ENCODE measurements at regions not wholly inside any gene's neighbourhood (a gene's known extent, or its start where the extent isn't known, plus 50 kb on each side); places are given as distances from the start of the nearest gene placed in this dataset.

DNA sequence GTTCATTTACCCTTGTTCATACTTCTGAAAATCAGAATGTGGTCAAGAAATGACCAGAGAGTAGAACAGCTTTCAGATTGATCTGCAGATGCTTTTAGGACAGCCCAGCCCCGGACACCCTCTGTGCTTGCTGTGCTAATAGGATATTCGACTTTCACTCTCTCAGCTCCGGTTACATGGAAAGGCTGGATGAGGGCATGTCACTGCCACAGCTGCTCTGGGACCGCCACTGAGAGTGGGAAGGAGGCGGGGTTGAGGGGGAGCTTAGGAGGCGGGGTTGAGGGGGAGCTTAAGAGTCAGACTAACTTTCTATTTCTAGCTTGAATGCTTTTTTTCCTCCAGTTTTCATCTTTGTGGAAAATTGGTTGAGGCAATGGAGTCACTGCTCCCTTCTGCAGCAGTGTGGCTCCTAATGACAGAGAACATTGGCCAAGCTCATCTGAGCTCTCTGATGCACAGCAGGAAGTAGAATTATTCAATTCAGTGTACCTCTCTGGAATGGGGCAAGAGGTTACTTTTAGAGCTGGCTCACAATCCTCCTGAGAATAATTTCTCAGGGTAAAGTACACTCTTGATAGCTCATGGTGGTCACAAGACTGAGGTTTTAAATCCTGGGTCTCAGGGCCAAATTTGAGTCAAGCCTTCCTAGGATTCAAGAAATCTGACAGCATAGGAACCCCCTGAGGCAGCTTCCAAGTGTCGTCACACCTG, 74.6 kb upstream of the NPAS1 start:
- no peak for DNase-seq (ENCODE audit: low read depth in 2 of 2)

DNA sequence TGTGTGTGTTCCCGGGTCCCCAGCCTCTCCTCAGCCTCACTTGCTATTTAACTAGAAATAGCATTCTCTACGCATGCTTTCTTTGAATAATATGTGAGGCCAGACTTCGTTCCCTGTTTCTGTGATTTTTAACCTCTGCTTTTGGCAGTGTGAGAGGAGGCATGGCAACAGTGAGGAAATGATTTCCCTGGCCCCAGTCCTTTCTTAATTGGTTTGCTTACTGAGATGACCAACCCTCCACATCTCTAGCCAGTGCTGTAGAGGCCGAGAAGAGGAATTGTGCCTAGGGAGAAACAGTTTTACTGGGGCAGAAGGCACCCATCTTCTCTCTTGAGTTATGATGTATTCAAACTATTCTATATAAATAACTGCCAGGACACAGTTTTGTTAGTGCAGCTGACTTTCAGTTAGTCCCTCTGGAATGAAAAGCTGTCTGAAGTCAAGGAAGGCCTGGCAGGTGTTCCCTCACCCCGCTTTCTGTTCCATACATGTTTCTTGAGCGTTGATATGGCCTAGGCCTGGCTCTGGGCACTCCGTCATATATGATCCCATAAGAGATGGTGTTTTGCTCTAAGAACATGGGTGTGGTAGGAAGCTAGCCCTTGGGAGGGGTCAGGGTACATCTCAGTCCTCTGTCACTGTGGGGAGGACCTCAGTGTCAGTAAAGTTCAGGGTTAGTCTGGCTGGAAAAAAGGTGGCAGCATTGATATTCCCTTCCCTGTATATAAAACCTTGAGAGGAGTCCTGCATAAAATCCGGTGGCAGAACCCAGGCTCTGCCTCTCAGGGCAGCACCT, 73.7 kb upstream of the NPAS1 start:
- no peak for DNase-seq (ENCODE audit: low read depth in 2 of 2)

DNA sequence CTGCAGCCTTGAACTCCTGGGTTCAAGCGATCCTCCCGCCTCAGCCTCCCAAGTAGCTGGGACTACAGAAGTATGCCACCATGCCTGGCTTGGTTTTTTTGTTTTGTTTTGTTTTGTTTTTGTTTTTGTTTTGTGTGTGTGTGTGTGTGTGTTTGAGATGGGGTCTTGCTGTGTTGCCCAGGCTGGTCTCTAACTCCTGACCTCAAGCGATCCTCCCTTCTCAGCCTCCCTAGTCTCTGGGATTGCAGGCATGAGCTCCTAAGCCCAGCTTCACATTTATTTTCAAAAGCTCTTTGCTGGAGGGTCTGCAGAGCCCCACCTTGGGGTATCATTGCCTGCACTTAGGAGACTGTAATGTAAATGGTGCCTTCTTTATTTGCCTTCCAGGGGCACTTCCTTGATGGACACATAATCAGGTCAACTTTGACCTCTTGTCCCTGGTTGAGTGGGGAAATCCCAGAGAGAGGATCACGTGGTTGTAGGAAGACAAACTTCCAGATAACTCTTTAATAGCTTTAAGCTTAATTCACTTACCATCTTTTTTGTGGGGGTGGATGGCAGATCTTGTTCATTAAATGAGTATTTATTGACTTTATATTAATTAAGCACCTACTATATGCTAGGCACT, 72.9 kb upstream of the NPAS1 start:
- DNase-seq (ENCODE audit: low read depth in 2 of 2), result no peak

DNA sequence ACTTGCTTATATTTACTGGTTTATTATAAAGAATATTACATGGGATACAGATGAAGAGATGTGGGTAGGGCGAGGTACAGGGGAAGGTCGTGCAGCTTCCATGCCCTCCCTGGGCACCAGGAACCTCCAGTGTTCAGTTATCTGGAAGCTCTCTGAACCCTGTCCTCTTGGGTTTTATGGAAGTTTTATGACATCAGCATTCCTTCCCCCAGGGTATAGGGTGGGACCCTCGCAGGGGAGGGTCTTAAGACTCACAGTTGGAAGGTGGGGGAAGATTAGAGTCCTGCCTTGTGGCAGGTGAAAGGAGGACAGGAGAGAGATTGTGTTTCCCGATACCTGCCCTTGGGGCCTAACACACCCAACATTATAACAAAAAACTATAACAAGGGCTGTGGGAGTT, 71.8 kb upstream of the NPAS1 start:
- no peak for DNase-seq (ENCODE audit: low read depth in 2 of 2)

DNA sequence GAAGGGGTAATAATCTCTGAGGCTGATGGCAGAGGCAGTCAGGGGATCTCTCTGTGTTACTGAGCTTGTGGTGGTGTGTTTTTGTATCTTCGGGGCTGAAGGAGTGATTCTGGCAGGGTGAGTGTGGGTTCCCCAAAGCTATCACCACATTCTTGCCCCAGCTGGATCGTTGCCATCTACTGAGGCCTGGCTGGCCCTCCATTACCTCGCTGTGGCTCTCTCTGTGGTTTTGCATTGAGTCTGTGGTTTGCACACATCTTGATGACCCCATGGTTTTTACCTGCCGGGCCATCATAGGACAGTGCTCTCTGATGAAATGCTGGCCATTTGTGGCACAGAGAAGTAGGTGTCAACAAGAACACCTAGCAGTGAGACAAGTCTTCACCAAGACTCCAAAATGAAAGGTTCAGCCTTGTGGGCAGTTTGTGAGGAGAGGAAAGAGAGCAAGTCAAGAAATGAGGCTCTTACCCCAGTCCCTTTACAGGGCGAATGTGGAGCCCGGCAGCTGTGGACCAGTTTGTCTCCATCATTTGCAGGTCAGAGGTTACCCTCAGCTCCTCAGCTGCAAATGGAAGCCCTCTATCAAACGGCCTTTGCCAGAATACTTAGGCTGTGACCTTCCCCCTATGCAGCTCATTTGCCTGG, 69.0 kb upstream of the NPAS1 start:
- no peak for DNase-seq (ENCODE audit: low read depth in 2 of 2)

DNA sequence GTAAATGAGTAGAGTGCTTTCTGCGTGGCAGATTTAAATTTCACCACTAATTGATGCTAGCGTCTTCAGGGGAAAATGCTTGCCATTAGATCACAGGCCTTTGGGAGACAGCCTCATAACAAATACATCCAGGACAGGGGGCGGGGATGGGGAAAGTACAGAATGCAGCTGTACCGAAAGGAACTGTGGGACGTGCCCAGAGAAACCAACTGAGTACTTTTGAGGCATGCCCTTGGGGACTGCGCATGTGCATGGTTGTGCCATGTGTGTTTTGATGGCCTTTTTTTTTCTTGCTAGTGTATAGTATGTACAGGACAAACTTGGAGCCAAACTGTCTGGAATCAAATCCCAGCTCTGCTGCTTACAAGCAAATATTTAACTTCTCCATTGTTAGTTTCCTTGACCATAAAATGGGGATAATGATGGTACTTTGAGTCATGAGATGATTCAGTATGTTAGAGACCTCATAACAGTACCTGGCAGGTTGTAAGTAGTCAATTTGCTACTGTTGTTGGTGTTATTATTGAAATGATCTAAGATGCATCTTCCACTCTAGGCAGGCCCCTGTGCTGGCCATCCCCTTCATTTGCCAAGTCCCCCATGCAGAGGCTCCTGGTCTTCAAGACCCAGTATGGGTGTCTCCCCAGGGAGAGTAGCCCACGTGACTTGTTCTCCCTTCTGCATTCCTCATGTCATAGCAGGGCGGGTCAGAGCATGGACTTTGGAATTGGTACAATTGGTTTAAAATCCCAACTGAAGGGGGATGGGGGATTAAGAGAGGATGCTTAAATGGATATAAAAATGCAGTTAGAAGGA, 68.3 kb upstream of the NPAS1 start:
- DNase-seq (ENCODE audit: low read depth in 2 of 2), result no peak

DNA sequence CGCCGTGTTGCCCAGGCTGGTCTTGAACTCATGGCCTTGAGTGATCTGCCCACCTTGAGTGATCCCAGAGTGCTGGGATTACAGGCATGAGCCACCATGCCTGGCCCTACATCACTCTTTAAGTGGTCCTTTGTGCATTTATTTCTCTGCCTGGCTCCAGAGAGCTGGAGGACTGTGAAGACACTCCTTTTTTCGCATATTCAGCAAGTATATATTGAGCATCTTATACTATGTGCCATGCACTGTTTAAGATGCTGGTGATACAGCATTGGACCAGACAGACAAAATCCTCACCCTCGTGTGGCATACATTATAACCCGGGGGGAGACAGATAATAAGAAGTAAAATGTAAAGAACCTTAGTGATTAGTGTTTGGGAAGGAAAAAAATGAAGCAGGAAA, 66.8 kb upstream of the NPAS1 start:
- DNase-seq (ENCODE audit: low read depth in 2 of 2), result no peak

DNA sequence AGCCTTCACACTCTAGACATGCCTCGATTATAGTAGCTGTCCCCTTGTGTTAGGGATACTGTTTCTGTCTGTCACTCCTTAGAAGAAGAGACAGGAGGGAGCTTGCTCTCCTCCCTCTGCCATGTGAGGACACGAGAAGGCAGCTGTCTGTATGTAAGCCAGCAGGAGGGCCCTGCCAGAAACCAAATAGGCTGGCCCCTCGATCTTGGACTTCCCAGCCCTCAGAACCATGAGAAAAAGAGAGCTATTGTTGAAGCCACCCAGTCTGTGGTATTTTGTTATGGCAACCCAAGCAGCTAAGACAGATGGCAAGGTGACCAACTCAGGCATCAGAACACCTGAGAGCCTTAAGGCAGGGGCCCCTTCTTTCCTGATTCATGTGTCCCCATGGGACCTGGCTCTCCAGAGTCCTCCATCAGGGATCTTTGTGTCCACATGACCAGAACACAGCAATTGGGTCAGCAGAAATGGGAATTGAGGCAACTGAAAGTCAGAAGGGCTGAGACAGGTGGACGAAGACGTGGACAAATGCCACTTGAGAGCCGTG, 65.6 kb upstream of the NPAS1 start:
- no peak for DNase-seq (ENCODE audit: low read depth in 2 of 2)

DNA sequence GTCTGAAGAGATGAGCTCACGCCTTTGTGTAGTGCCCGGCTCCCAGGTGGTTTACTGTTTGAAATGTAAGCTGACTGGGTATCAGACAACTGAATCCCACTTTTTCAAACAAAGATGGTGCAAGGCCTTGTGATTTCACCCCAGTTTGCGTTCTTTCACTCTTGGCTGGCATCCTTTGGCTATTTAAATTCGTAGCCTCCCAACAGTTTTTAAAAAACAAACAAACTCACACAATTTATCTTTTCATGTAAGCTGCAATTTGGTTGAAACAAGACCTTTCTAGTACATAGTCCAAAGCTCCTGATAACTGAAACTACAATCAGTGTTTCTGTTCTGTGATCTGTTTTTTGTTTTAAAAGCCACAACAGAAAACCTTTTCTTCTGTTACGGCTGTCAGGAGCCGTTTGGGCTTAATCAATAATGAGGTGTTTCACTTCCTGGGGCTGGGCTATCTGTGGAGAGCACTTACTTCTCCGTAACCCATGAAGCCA, 65.1 kb upstream of the NPAS1 start:
- DNase-seq (ENCODE audit: low read depth in 2 of 2), result no peak

DNA sequence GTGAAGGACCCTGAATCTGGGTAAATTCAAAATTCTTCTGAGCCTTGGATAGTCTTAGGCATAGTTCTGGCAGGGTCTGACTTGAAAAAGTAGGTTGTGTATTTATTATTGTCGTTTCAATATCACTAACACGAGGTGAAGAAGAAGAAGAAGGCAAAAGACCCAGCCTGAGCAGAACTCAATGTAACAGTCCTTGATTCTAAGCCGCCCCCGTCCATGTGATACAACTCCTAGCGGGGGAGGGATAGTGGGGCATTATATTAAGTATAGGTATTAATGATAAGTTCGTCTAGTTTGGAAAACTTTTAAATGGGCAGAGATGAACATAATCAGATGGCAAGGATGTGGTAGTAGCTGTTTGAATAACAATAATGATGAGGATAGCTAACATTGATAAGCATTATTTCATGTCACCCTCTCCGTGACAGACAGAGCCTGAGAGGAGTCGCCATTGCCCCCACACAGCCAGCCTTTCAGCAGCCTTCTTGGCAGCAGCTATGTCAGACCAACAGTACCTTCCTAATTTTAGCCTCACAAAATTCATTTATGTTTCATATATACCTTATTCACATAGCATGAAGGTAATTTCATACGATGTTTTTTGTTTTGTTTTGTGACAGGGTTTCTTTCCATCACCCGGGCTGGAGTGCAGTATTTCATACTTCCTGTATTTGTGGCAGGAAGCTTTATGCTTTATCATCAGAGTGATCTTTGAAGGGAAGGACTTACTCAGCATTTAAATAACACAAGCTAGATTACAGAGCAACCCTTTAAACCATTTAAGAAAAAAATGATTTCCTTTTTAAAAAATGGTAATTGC, 64.4 kb upstream of the NPAS1 start:
- DNase-seq (ENCODE audit: low read depth in 2 of 2), result no peak

DNA sequence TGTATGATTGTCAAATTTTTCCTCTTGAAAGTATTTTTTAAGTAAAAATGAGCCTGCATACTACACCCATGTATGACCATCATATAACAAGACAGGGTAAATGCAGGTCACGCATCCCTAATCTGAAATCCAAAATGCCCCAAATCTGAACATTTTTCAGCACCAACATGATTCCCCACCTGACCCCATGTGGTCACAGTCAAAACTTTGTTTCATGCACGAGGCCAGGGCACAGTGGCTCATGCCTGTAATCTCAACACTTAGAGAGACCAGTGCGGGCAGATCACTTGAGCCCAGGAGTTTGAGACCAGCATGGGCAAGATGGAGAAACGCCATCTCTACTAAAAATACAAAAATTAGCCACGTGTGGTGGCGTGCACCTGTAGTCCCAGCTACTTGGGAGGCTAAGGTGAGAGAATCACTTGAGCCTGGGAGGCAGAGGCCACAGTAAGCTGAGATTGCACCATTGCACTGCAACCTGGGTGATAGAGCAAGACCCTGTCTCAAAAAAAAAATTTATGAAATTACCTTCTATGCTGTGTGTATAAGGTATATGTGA, 63.7 kb upstream of the NPAS1 start:
- DNase-seq (ENCODE audit: low read depth in 2 of 2), result no peak

DNA sequence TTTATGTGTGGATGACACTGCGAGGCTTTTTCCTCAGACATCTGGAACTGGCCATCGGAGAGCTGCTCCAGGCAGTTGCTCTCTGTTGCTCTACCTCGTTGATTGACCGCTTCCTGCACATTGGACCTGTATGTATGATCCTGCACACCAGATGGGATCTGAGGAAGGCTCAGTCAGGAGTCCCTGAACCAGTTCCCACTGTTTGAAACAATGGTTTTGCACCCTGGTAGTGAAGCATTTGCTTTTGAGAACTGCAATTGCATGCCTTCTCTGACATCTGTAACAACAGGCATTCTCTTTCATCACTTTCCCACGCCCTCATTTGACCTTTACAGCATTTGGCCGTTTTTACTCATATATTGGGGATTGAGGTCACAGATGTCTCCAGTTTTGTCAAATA, 61.1 kb upstream of the NPAS1 start:
- DNase-seq (ENCODE audit: low read depth in 2 of 2), result no peak

DNA sequence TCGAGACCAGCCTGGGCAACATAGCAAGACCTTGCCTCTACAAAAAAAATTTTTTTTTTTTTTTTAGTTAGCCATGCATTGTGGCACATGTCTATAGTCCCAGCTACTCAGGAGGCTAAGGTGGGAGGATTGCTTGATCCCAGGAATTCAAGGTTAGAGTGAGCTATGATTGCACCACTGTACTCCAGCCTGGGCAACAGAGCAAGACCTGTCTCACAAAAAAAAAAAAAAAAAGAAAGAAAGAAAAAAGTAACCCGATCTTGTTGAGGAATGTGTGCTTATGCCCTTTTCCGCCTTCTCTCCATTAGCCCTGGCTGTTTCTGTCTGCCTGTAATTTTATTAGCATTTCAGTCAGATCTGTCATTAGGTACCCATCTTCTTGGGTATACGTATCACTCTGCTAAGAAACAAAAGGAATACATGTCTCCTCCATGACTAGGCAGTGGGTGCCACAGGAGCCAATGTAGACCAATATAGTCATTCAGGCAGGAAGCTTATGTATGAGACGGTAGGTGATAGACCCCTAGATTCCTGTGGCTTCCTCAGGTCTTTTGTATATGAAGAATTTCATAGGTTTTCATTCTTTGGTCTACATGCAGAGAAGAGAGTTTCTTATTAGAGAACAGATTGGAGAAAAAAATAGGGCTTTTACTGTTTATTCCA, 59.6 kb upstream of the NPAS1 start:
- DNase-seq (ENCODE audit: low read depth in 2 of 2), result no peak

DNA sequence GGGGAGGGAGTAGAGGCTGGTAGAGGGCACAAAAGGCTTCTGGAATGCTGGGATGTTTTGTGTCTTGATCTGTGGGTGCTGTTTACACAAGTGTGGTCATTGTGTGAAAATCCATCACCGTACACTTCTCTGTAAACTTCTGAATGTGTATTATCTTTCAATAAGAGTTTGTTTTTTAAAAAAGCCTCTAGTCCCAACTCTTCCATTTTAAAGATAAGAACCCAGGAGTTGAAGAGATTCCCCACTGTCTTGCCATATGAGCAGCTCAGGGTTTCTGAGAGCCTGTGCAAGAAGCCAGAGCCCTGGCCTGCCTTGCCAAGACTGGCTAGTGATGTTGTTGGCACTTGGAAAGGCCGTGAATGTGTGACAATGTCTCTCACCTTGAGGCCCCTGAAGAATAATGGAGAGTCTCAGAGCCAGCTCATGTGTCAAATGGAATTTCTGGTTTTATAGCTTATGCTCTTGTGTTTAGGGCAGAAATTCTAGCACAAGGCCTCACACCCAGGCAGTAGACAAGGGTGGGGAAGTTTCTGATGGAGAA, 57.5 kb upstream of the NPAS1 start:
- DNase-seq (ENCODE audit: low read depth in 2 of 2), result no peak

DNA sequence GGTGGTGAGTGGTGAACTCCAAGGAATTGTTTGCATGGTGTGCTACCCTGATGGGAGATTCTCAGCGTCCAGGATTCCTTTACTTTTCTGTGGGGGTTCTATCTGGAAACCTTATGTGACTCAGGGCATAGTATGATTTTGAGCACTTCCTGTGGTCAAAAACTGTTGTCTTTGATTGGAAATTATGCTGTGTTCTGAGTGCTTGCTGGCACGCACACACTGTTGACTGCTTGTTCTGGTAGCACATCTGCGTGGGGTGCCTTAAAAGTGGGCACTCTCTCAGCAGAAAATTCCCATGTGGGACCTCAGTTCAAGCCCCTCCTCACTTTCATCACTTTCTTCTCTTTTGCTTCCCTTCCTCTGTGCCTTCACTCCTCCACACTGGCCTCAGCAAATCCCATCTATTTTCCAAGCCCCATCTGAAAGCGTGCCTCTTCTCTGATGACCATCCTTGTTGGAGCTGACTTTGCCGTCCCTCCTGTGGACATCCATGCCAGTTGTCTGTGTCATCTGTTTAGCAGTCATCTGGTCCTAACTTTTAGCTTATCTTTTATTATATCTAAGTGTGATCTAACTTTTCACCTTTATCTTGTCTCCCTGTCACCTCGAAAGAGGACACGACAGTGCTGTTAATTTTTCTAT, 56.4 kb upstream of the NPAS1 start:
- no peak for DNase-seq (ENCODE audit: low read depth in 2 of 2)

DNA sequence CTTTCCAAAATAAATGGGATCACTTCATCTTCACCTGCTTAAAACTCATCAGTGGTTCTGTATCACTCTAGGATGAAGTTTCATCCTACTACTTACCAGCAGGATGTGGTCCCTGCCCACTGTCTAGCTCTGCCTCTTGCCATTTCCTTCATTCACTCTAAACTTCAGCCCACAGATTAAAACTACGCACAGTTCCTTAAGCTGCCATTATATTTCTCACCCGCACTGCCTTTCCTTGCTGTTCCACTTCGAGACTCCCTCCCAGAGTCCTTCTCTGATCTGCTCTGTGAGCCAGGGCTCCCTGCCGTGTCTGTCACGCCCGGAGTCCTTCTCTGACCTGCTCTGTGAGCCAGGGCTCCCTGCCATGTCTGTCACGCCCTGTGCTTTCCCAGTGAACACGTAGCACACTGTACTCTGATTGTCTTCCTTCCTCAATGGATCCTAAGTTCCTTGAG, 52.0 kb upstream of the NPAS1 start:
- DNase-seq (ENCODE audit: low read depth in 2 of 2), result no peak

Data from activated CD4-positive, alpha-beta T cell treated with anti-CD3 and anti-CD28 coated beads for 24 hours (primary cell).